B cell (primary cell): ENCODE measurements at regions not wholly inside any gene's neighbourhood (a gene's known extent, or its start where the extent isn't known, plus 50 kb on each side); places are given as distances from the start of the nearest gene placed in this dataset.

Experiments
- ATAC-seq: fragments of 200-7000 bp; cut with Tn5 transposase; one replicate; pipeline ENCODE4 v1.10.0; 2021; ENCODE audit warnings: low read depth, mild to moderate bottlenecking, moderate number of reproducible peaks, moderate library complexity
- CTCF ChIA-PET: fragments of 350-600 bp; sonication (Branson Sonifier 250); formaldehyde crosslinking; loops from one replicate; lab custom pipeline; 2021; ENCODE audit warnings: antibody characterized with exemption, inconsistent platforms; lab: Charles Lee
- POLR2A ChIA-PET: fragments of 350-600 bp; sonication (Branson Sonifier 250); formaldehyde crosslinking; loops from one replicate; lab custom pipeline; 2021; ENCODE audit warnings: antibody characterized with exemption; lab: Charles Lee
- DNase-seq: peaks from one replicate; pipeline ENCODE4 v3.0.0; 2013
- H2AFZ ChIP-seq: 2 replicates; pipeline ENCODE4 v1.6.1; 2012; ENCODE audit warnings: mild to moderate bottlenecking, low read depth, low read length; ENCODE audit not compliant: insufficient read depth, poor library complexity, severe bottlenecking
- H3K27ac ChIP-seq, 2 donors: 1 replicate in 1 of 2; 2 replicates in 1 of 2; pipeline ENCODE4 v1.5.1; 2012 to 2013; ENCODE audit warnings: low read length in 2 of 2, mild to moderate bottlenecking in 2 of 2, moderate library complexity in 1 of 2
- H3K27me3 ChIP-seq, 4 experiments: fragments of 200-600 bp in 1 of 4; sonication (generic) in 1 of 4; replicated peaks in 1 of 4; 1 replicate in 2 of 4; 2 replicates in 2 of 4; pipeline versions ENCODE4 v1.6.1 to v1.7.0; 2013 to 2016; ENCODE audit warnings: low read length in 3 of 4, mild to moderate bottlenecking in 2 of 4, mixed read lengths in 1 of 4, moderate library complexity in 1 of 4; ENCODE audit not compliant: insufficient read depth in 4 of 4, control insufficient read depth in 3 of 4; ENCODE audit errors: control extremely low read depth in 1 of 4
- H3K36me3 ChIP-seq, 2 experiments: replicated peaks in 1 of 2; 1 replicate in 1 of 2; 2 replicates in 1 of 2; pipeline versions ENCODE4 v1.6.1 to v1.7.1; 2013; ENCODE audit warnings: low read length in 1 of 2; ENCODE audit not compliant: insufficient read depth in 2 of 2, control insufficient read depth in 1 of 2; ENCODE audit errors: control extremely low read depth in 1 of 2, extremely low read depth in 1 of 2
- H3K4me1 ChIP-seq, 2 donors: fragments of 200-600 bp in 1 of 2; sonication (generic) in 1 of 2; 1 replicate in 1 of 2; 2 replicates in 1 of 2; pipeline versions ENCODE4 v1.5.1 to v1.6.1; 2013 to 2017; ENCODE audit warnings: low read length in 2 of 2; ENCODE audit not compliant: control insufficient read depth in 2 of 2, insufficient read depth in 2 of 2
- H3K4me2 ChIP-seq: replicated peaks from 2 replicates; pipeline ENCODE3; 2012; ENCODE audit warnings: mild to moderate bottlenecking, low read depth, low read length; ENCODE audit not compliant: poor library complexity, severe bottlenecking
- H3K4me3 ChIP-seq, 5 experiments: fragments of 200-600 bp in 1 of 5; sonication (generic) in 1 of 5; 1 replicate in 3 of 5; 2 replicates in 2 of 5; pipeline versions ENCODE4 v1.5.1 to v1.7.0; 2011 to 2016; ENCODE audit warnings: low read length in 4 of 5, mild to moderate bottlenecking in 4 of 5, low read depth in 2 of 5, control low read depth in 1 of 5, moderate library complexity in 1 of 5; ENCODE audit not compliant: insufficient read depth in 1 of 5; ENCODE audit errors: control extremely low read depth in 1 of 5, extremely low read depth in 1 of 5
- H3K79me2 ChIP-seq: fragments of 200-600 bp; sonication (generic); one replicate; pipeline ENCODE4 v1.6.0; 2016; ENCODE audit warnings: low read length; ENCODE audit not compliant: control insufficient read depth, insufficient read depth
- H3K9ac ChIP-seq: fragments of 200-600 bp; sonication (generic); 2 replicates; pipeline ENCODE4 v1.6.1; 2017; ENCODE audit warnings: mild to moderate bottlenecking, low read length, moderate library complexity
- H3K9me3 ChIP-seq, 3 donors: one replicate each; pipeline versions ENCODE4 v1.6.1 to v1.7.1; 2013; ENCODE audit warnings: low read length in 2 of 3; ENCODE audit not compliant: control insufficient read depth in 2 of 3, insufficient read depth in 1 of 3; ENCODE audit errors: control extremely low read depth in 1 of 3
- H4K20me1 ChIP-seq: 2 replicates; pipeline ENCODE4 v1.6.0; 2012; ENCODE audit warnings: mild to moderate bottlenecking, low read length; ENCODE audit not compliant: insufficient read depth, control insufficient read depth, poor library complexity, severe bottlenecking
- H3K27ac Mint-ChIP-seq: one replicate; pipeline ENCODE4 v1.8.0; 2021; ENCODE audit warnings: mixed read lengths
- H3K27me3 Mint-ChIP-seq: one replicate; pipeline ENCODE4 v1.8.0; 2021; ENCODE audit warnings: mixed read lengths
- H3K4me1 Mint-ChIP-seq: one replicate; pipeline ENCODE4 v1.8.0; 2021; ENCODE audit warnings: mixed read lengths
- H3K4me3 Mint-ChIP-seq: one replicate; pipeline ENCODE4 v1.8.0; 2021; ENCODE audit warnings: mixed read lengths
- H3K9me3 Mint-ChIP-seq: one replicate; pipeline ENCODE4 v1.8.0; 2022; ENCODE audit warnings: mixed read lengths; ENCODE audit not compliant: insufficient read depth
- CTCF ChIP-seq: fragments of 200-600 bp; IDR thresholded peaks from one replicate; pipeline ENCODE4 v1.8.0; 2022; ENCODE audit warnings: antibody characterized with exemption, mild to moderate bottlenecking
- EZH2 ChIP-seq: IDR thresholded peaks from 2 replicates; pipeline ENCODE4 v1.6.1; 2012; ENCODE audit warnings: borderline replicate concordance, low read depth, mild to moderate bottlenecking, moderate library complexity, low read length; ENCODE audit not compliant: insufficient read depth, poor library complexity, severe bottlenecking
- WGBS: methylation state at CpG from one replicate; pipeline ENCODE4 v1.1.5; 2013; ENCODE audit warnings: missing lambda C conversion rate; ENCODE audit not compliant: insufficient coverage; 5-methylcytosine and 5-hydroxymethylcytosine counted together
- intact Hi-C: fragments of 100-400 bp; cut with micrococcal nuclease; formaldehyde crosslinking; loops from one replicate; pipeline ENCODE4 v1.10.0; 2022

DNA sequence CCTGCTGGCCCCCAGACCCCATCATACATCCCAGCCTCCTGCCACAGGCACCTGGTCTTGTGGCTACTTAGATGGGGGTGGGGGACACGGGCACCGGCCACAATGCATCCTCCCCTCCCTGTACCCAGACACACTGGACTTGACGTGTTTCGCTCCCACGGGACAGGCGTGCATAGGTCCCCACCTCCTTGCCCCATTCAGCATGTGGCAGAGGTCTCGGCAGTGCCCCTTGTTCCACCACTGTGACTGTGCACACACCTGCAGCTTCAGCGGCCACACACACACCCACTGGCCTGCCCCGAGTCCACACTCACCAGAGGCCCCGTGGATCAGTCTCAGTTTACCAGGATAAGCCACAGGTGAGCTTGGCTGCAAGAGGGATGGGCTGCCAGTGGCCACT lies 109.6 kb downstream of the ENGASE start:
- H3K4me1 Mint-ChIP-seq, result peaks cover 5% of the 10 kb centered on the region
- ChIA-PET CTCF (interaction anchor here (8.7 kb wide), 1 partner anchor 208 kb away, joined by 277 read pairs; no protein-coding TSS in a partner anchor), POLR2A (no interaction called here)
- Histone ChIP-seq H3K9ac (no peak overlapping the region), H2AFZ (no peak overlapping the region), H3K79me2 (no peaks in the 10 kb centered on the region), H3K4me2 (no peak overlapping the region), H4K20me1 (no peaks in the 10 kb centered on the region), H3K9me3 (peaks cover 0 to 5% (median 0%) of the 10 kb centered on the region in 3 donors), H3K4me3 (no peak overlapping the region), H3K27ac (no peak overlapping the region), H3K36me3 (no peaks in the 10 kb centered on the region), H3K4me1 (peaks cover 0 to 4% of the 10 kb centered on the region in 2 donors), H3K27me3 (peaks cover 0 to 42% (median 9%) of the 10 kb centered on the region in 4 experiments)
- peaks cover 41% of the 10 kb centered on the region for H3K27me3 Mint-ChIP-seq
- no peak for DNase-seq
- no peak overlapping the region for H3K27ac Mint-ChIP-seq
- no peak overlapping the region for H3K4me3 Mint-ChIP-seq
- intact Hi-C loops, result loop anchor here (5.0 kb wide), 1 partner anchor 97 kb away; no protein-coding TSS in a partner anchor
- WGBS, result 57% methylated on average over 10 of the region's 10 CpGs
- no peaks in the 10 kb centered on the region for H3K9me3 Mint-ChIP-seq
- TF ChIP-seq EZH2, result no peak
- no peak for TF ChIP-seq CTCF
- ATAC-seq, result no peak

DNA sequence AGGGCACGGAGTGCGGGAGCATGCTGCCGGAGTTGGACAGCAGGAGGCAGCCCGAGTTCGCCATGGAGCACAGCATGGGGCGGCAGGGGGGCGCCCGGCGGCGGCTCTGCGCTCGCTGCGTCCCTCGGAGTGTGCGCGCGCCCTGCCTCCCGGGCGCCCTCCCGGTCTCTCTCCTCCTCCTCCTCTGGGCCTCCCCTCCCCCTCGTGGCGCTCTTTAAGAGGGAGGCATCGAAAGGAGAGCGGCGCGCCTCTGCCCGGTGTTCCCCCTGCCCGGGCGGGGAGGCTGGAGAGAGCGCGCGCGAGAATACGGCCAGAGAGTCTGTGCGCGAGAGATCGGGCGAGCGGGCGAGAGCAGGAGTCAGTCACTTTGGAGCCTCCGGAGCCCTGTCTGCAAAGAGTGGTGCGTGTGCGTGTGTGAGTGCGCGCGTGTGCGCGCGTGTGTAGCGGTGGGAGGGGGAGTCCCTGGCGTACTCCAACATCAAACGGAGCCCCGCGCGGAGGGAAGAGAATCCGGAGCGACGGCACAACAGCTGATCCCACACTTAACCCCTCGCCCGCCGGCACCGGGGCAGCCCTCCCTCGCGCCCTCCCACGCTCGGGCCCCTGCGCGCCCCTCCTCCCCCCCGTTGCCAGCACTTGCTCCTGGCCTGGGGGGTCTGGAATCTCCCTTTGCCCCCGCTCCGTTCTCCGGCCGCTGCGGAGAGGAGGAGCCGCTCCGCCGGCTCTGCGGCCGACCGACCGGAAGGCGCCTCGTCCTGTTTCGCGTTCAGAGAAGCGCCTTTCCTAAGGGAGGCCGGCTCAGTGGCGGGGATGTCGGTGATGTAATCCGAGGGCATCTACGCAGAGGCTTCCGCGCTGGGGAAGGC lies 108.9 kb downstream of the ENGASE start:
- H3K4me3 Mint-ChIP-seq, result no peak overlapping the region
- H3K4me1 Mint-ChIP-seq, result peaks cover 5% of the 10 kb centered on the region
- WGBS, result 4% methylated on average over 88 of the region's 93 CpGs
- H3K9ac ChIP-seq, result no peak overlapping the region
- no peak overlapping the region for H3K27ac ChIP-seq
- peaks cover 37% of the 10 kb centered on the region for H3K27me3 Mint-ChIP-seq
- H4K20me1 ChIP-seq, result no peaks in the 10 kb centered on the region
- peak overlapping the region; percentile 28 for H3K4me2 ChIP-seq
- intact Hi-C loops, result loop anchor here (5.0 kb wide), 1 partner anchor 96 kb away; no protein-coding TSS in a partner anchor
- H3K9me3 Mint-ChIP-seq, result no peaks in the 10 kb centered on the region
- H3K27me3 ChIP-seq, result peaks cover 0 to 42% (median 9%) of the 10 kb centered on the region in 4 experiments
- H3K27ac Mint-ChIP-seq, result no peak overlapping the region
- no peak overlapping the region for H3K4me3 ChIP-seq
- H3K9me3 ChIP-seq, result peaks cover 0 to 5% (median 0%) of the 10 kb centered on the region in 3 donors
- POLR2A ChIA-PET, result no interaction called here
- DNase-seq, result peak; percentile 24
- ATAC-seq, result no peak
- CTCF ChIA-PET, result no interaction called here
- H3K4me1 ChIP-seq, result peaks cover 0 to 4% of the 10 kb centered on the region in 2 donors
- H2AFZ ChIP-seq, result no peak overlapping the region
- H3K36me3 ChIP-seq, result no peaks in the 10 kb centered on the region
- no peak for TF ChIP-seq CTCF
- no peak for TF ChIP-seq EZH2
- H3K79me2 ChIP-seq, result no peaks in the 10 kb centered on the region
